Uterus (tissue), 2 donors: ENCODE measurements at regions not wholly inside any gene's neighbourhood (a gene's known extent, or its start where the extent isn't known, plus 50 kb on each side); places are given as distances from the start of the nearest gene placed in this dataset.

Experiments used
- CTCF ChIP-seq, 4 experiments: fragments of 200-600 bp in 2 of 4; fragments of 450-650 bp in 2 of 4; sonication (generic) in 2 of 4; IDR thresholded peaks; one replicate each; pipeline ENCODE4 v1.5.1; 2016 to 2019; ENCODE audit warnings: antibody characterized with exemption in 4 of 4, mild to moderate bottlenecking in 2 of 4, moderate library complexity in 1 of 4
- POLR2A ChIP-seq, 2 donors: fragments of 450-650 bp; IDR thresholded peaks; one replicate each; pipeline ENCODE4 v1.6.1; 2016; ENCODE audit warnings: antibody characterized with exemption in 2 of 2, mild to moderate bottlenecking in 1 of 2, moderate library complexity in 1 of 2

GRCh38 chr6:12560315-12560714, 156.3 kb upstream of the PHACTR1 start:
- TF ChIP-seq CTCF (IDR thresholded peaks at IDR 0.05) (no peak), POLR2A (IDR thresholded peaks at IDR 0.05) (no peak)
